Activated T-cell treated with anti-CD3 and anti-CD28 coated beads, Interleukin-2, amount 50 U/mL, for 24 hours (primary cell): ENCODE measurements at regions not wholly inside any gene's neighbourhood (a gene's known extent, or its start where the extent isn't known, plus 50 kb on each side); places are given as distances from the start of the nearest gene placed in this dataset.
"Not testable (repeated sequence)": the region's sequence is repeated elsewhere in the genome, so short reads cannot be mapped to it uniquely, and the experiment has no call there.

Source experiments
- DNase-seq: peaks from one replicate; pipeline ENCODE4 v3.0.0-alpha.2; 2020
- H3K27ac Mint-ChIP-seq: 2 replicates; pipeline ENCODE4 v1.8.0; 2020; ENCODE audit warnings: mild to moderate bottlenecking, mixed read lengths
- H3K27me3 Mint-ChIP-seq: 2 replicates; pipeline ENCODE4 v1.8.0; 2020; ENCODE audit warnings: mixed read lengths
- H3K36me3 Mint-ChIP-seq: 2 replicates; pipeline ENCODE4 v1.8.0; 2020; ENCODE audit warnings: low read depth, mixed read lengths
- H3K4me1 Mint-ChIP-seq: 2 replicates; pipeline ENCODE4 v1.8.0; 2020; ENCODE audit warnings: low read depth, mixed read lengths
- H3K4me3 Mint-ChIP-seq: 2 replicates; pipeline ENCODE4 v1.8.0; 2020; ENCODE audit warnings: mild to moderate bottlenecking, moderate library complexity, mixed read lengths
- H3K9me3 Mint-ChIP-seq: 2 replicates; pipeline ENCODE4 v1.8.0; 2020; ENCODE audit warnings: mixed read lengths

- no peak overlapping the region for H3K4me3 Mint-ChIP-seq
- H3K36me3 Mint-ChIP-seq = no peaks in the 10 kb centered on the region
- no peak for DNase-seq
- H3K9me3 Mint-ChIP-seq = no peaks in the 10 kb centered on the region
- no peak overlapping the region for H3K27ac Mint-ChIP-seq
- no peaks in the 10 kb centered on the region for H3K27me3 Mint-ChIP-seq
- H3K4me1 Mint-ChIP-seq = no peaks in the 10 kb centered on the region
Observed at GRCh38 chr5:164497311-164498064, 992.1 kb downstream of the MAT2B start.

- DNase-seq = no peak
- Mint-ChIP-seq H3K4me3 (no peak overlapping the region), H3K27me3 (no peaks in the 10 kb centered on the region), H3K4me1 (no peaks in the 10 kb centered on the region), H3K9me3 (no peaks in the 10 kb centered on the region), H3K36me3 (no peaks in the 10 kb centered on the region), H3K27ac (no peak overlapping the region)
Observed at GRCh38 chr5:164498438-164498837, 993.0 kb downstream of the MAT2B start.

GRCh38 chr5:164500856-164501255 lies 995.4 kb downstream of the MAT2B start:
- H3K9me3 Mint-ChIP-seq = no peaks in the 10 kb centered on the region
- no peak for DNase-seq
- no peak overlapping the region for H3K4me3 Mint-ChIP-seq
- H3K27ac Mint-ChIP-seq = no peak overlapping the region
- H3K4me1 Mint-ChIP-seq = no peaks in the 10 kb centered on the region
- no peaks in the 10 kb centered on the region for H3K27me3 Mint-ChIP-seq
- H3K36me3 Mint-ChIP-seq = no peaks in the 10 kb centered on the region

GRCh38 chr5:164501344-164501743 lies 995.9 kb downstream of the MAT2B start:
- H3K9me3 Mint-ChIP-seq = no peaks in the 10 kb centered on the region
- H3K4me3 Mint-ChIP-seq = no peak overlapping the region
- no peak for DNase-seq
- no peak overlapping the region for H3K27ac Mint-ChIP-seq
- H3K36me3 Mint-ChIP-seq = no peaks in the 10 kb centered on the region
- H3K27me3 Mint-ChIP-seq = no peaks in the 10 kb centered on the region
- no peaks in the 10 kb centered on the region for H3K4me1 Mint-ChIP-seq

- DNase-seq = no peak
Observed at GRCh38 chr5:164504141-164504772, 998.8 kb downstream of the MAT2B start.

GRCh38 chr5:164505791-164506190 lies 1000.4 kb downstream of the MAT2B start:
- Mint-ChIP-seq H3K4me3 (no peak overlapping the region), H3K9me3 (no peaks in the 10 kb centered on the region), H3K36me3 (no peaks in the 10 kb centered on the region), H3K4me1 (no peaks in the 10 kb centered on the region), H3K27me3 (no peaks in the 10 kb centered on the region), H3K27ac (no peak overlapping the region)
- no peak for DNase-seq

More at GRCh38 chr5:164504141-164504772, 998.8 kb downstream of the MAT2B start:
- Mint-ChIP-seq H3K4me3 (no peak overlapping the region), H3K4me1 (no peaks in the 10 kb centered on the region), H3K9me3 (no peaks in the 10 kb centered on the region), H3K36me3 (no peaks in the 10 kb centered on the region), H3K27me3 (no peaks in the 10 kb centered on the region), H3K27ac (no peak overlapping the region)

- Mint-ChIP-seq H3K27ac (no peak overlapping the region), H3K27me3 (no peaks in the 10 kb centered on the region), H3K4me1 (no peaks in the 10 kb centered on the region), H3K36me3 (no peaks in the 10 kb centered on the region), H3K4me3 (no peak overlapping the region), H3K9me3 (peaks cover 12% of the 10 kb centered on the region)
- DNase-seq = no peak
Observed at GRCh38 chr5:164518067-164518740, 1012.8 kb downstream of the MAT2B start.

- no peaks in the 10 kb centered on the region for H3K4me1 Mint-ChIP-seq
- H3K4me3 Mint-ChIP-seq = no peak overlapping the region
- no peaks in the 10 kb centered on the region for H3K27me3 Mint-ChIP-seq
- peaks cover 10% of the 10 kb centered on the region for H3K9me3 Mint-ChIP-seq
- no peak overlapping the region for H3K27ac Mint-ChIP-seq
- no peaks in the 10 kb centered on the region for H3K36me3 Mint-ChIP-seq
- no peak for DNase-seq
Observed at GRCh38 chr5:164518741-164519080, 1013.3 kb downstream of the MAT2B start.

GRCh38 chr5:164532235-164532900 lies 1026.9 kb downstream of the MAT2B start:
- no peaks in the 10 kb centered on the region for H3K27me3 Mint-ChIP-seq
- no peak for DNase-seq
- no peaks in the 10 kb centered on the region for H3K36me3 Mint-ChIP-seq
- no peak overlapping the region for H3K27ac Mint-ChIP-seq
- H3K4me3 Mint-ChIP-seq = no peak overlapping the region
- no peaks in the 10 kb centered on the region for H3K4me1 Mint-ChIP-seq
- peaks cover 3% of the 10 kb centered on the region for H3K9me3 Mint-ChIP-seq

GRCh38 chr5:164533426-164533825 lies 1028.0 kb downstream of the MAT2B start:
- H3K4me3 Mint-ChIP-seq, H3K27me3 Mint-ChIP-seq, H3K9me3 Mint-ChIP-seq, H3K27ac Mint-ChIP-seq, H3K4me1 Mint-ChIP-seq, DNase-seq, H3K36me3 Mint-ChIP-seq: not testable (repeated sequence)

- H3K4me3 Mint-ChIP-seq = no peak overlapping the region
- DNase-seq = no peak
- peaks cover 3% of the 10 kb centered on the region for H3K9me3 Mint-ChIP-seq
- no peaks in the 10 kb centered on the region for H3K27me3 Mint-ChIP-seq
- no peak overlapping the region for H3K27ac Mint-ChIP-seq
- H3K4me1 Mint-ChIP-seq = no peaks in the 10 kb centered on the region
- no peaks in the 10 kb centered on the region for H3K36me3 Mint-ChIP-seq
Observed at GRCh38 chr5:164540174-164540573, 1034.8 kb downstream of the MAT2B start.

- DNase-seq = no peak
- Mint-ChIP-seq H3K27me3 (no peaks in the 10 kb centered on the region), H3K27ac (no peak overlapping the region), H3K4me3 (no peak overlapping the region), H3K36me3 (no peaks in the 10 kb centered on the region), H3K4me1 (no peaks in the 10 kb centered on the region), H3K9me3 (peaks cover 3% of the 10 kb centered on the region)
Observed at GRCh38 chr5:164545507-164545906, 1040.1 kb downstream of the MAT2B start.

GRCh38 chr5:164553851-164554250 lies 1048.4 kb downstream of the MAT2B start:
- Mint-ChIP-seq H3K27me3 (no peaks in the 10 kb centered on the region), H3K4me3 (no peak overlapping the region), H3K9me3 (peaks cover 8% of the 10 kb centered on the region), H3K36me3 (no peaks in the 10 kb centered on the region), H3K27ac (no peak overlapping the region), H3K4me1 (no peaks in the 10 kb centered on the region)
- no peak for DNase-seq

GRCh38 chr5:164555809-164556208 lies 1050.4 kb downstream of the MAT2B start:
- no peak for DNase-seq
- Mint-ChIP-seq H3K4me3 (no peak overlapping the region), H3K36me3 (no peaks in the 10 kb centered on the region), H3K27ac (no peak overlapping the region), H3K27me3 (no peaks in the 10 kb centered on the region), H3K4me1 (no peaks in the 10 kb centered on the region), H3K9me3 (peaks cover 8% of the 10 kb centered on the region)

- H3K4me3 Mint-ChIP-seq = no peak overlapping the region
- no peaks in the 10 kb centered on the region for H3K36me3 Mint-ChIP-seq
Observed at GRCh38 chr5:164560216-164560615, 1054.8 kb downstream of the MAT2B start.

More at GRCh38 chr5:164560216-164560615, 1054.8 kb downstream of the MAT2B start:
- Mint-ChIP-seq H3K9me3 (peaks cover 11% of the 10 kb centered on the region), H3K27me3 (no peaks in the 10 kb centered on the region), H3K4me1 (no peaks in the 10 kb centered on the region), H3K27ac (no peak overlapping the region)
- DNase-seq = no peak
